DMS53 treated with DMSO at 0.1 percent for 48 hours (cell line): ENCODE measurements at regions not wholly inside any gene's neighbourhood (a gene's known extent, or its start where the extent isn't known, plus 50 kb on each side); places are given as distances from the start of the nearest gene placed in this dataset.
"Not testable (repeated sequence)": the region's sequence is repeated elsewhere in the genome, so short reads cannot be mapped to it uniquely, and the experiment has no call there.

Experiments
- DNase-seq: peaks from one replicate; lab custom pipeline; 2025; ENCODE audit not compliant: unreplicated experiment; lab: John Stamatoyannopoulos, UW

DNA sequence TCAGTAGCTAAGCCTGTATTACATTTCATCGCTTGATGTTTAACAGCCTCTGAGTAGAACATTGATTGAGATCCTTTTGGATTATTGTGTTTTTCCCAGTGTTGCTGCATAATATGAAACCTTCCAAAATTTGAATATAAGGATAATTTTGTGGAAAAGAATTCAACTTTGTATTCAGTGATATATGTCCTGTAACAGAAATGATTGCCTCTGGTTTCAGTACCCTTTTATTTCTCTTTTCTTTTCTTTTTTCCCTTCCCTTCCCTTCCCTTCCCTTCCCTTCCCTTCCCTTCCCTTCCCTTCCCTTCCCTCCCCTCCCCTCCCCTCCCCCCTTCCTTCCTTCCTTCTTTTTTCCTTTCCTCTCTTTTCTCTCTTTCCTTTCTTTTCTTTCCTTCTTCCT, 74.6 kb downstream of the UTRN start:
- DNase-seq: no peak

- no peak for DNase-seq
Measured at GRCh38 chr6:144360401-144360800, 75.3 kb downstream of the UTRN start.

GRCh38 chr6:144361016-144361415, 75.9 kb downstream of the UTRN start:
- DNase-seq: no peak

DNA sequence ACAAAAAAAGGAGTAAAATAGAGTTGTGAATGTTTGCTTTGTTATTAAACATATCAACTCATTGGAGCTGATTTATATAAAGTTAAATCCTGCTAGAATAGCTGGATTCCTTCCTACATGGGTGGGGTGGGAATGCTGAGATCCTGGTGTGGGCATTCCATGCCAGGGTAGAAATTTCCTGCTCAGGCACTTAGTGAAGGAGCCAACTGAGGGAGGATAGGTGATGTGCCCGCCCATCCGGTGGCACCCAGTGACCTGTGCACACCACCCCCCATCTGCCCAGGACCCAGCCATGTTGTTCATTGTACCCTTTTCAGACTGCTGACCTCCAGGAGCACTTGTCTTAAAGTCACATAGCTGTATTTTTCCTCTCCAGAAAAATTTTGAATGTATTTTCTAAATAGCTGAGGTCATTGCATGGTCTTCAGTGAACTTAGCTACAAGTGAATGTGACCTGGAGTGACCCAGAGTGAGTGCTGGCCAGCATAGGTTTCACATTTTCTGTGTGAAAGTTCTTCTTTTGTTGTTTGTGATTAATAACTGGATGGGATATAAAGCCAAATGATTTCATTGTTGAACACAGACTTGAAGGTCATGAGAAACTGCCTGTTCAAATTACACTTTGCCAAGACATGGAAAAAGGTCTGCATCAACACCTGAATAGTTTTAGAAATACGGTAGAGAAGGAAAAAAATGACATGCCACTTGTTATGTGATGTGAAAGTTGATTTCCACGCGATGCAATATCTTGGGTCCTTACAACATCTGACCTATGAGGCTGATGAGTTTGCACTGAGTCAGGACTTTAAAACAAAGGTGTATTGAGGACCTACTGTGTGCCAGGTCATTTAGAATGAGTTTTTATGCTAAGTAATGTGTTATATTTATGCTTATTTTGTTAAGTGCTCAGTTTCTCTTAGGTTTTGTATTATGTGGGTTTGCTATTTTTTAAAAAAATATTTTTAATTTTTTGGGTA, 77.2 kb downstream of the UTRN start:
- no peak for DNase-seq

DNA sequence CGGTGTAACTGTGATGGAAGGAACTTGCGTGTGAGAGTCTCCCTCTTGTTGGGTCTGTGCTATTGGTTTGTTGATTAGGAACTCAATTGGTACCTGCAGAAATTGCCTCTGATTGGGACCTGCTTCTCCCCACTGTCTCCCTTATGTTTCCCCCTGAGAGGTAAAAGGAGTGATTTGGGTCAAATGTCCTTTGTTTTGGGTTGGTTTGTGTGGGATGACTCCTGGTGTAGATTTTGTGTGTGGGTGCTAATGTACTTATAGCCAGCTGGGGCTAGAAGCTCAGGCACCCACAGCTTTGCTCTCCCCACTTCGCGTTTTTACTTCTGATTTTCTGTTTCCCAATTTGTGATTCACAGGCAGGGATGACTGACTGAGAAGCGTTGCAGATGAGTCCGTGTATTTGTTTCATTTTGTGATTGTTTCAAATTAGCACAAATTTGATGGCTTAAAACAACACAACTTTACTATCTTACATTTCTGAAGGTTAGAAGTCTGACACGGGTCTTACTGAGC, 79.1 kb downstream of the UTRN start:
- no peak for DNase-seq

- DNase-seq: no peak
Measured at GRCh38 chr6:144364782-144365181, 79.6 kb downstream of the UTRN start.

DNA sequence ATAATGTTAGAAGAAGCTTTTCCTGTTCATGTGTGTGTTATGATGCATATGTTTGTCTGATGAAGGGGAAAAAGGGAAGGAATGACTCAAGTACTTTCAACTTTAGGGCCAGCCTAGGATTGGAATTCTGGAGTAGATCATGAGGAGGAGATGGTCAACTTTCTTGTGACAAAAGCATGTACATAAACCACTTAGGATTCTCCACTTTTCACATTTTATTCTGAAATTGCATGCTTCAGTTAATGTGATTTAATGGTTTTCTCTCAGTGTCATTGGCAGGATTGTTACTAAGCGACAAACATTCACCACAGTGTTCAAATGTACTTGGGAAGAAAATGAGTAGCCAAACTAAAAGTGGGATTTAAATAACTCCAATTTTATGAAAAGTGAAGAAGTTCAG, 80.1 kb downstream of the UTRN start:
- no peak for DNase-seq

DNA sequence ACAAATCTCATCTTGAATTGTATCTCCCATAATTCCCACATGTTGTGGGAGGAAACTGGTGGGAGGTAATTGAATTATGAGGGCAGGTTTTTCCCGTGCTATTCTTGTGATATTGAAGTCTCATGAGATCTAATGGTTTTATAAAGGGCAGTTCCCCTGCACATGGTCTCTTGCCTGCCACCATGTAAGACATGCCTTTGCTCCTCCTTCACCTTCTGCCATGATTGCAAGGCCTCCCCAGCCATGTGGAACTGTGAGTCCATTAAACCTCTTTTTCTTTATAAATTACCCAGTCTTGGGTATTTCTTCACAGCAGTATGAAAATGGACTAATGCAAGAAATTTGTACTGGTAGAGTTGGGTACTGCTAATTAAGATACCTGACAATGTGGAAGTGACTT, 84.6 kb downstream of the UTRN start:
- not testable (repeated sequence) for DNase-seq

GRCh38 chr6:144372116-144372515, 87.0 kb downstream of the UTRN start:
- DNase-seq: no peak

GRCh38 chr6:144372611-144373594, 87.8 kb downstream of the UTRN start:
- no peak for DNase-seq

GRCh38 chr6:144374525-144374924, 89.4 kb downstream of the UTRN start:
- DNase-seq: not testable (repeated sequence)

GRCh38 chr6:144377586-144378210, 92.6 kb downstream of the UTRN start:
- no peak for DNase-seq

- DNase-seq: no peak
Measured at GRCh38 chr6:144378437-144378836, 93.3 kb downstream of the UTRN start.

GRCh38 chr6:144379356-144379755, 94.2 kb downstream of the UTRN start:
- DNase-seq: no peak

DNA sequence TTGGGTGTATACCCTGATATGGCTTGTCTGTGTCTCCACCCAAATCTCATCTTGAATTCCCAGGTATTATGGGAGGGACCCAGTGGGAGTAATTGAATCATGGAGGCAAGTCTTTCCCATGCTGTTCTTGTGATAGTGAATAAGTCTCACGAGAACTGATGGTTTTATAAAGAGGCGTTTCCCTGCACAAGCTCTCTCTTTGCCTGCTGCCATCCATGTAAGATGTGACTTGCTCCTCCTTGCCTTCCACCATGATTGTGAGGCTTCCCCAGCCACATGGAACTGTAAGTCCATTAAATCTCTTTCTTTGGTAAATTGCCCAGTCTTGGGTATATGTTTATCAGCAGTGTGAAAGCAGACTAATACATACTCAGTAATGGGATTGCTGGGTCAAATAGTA, 96.4 kb downstream of the UTRN start:
- DNase-seq: not testable (repeated sequence)

DNA sequence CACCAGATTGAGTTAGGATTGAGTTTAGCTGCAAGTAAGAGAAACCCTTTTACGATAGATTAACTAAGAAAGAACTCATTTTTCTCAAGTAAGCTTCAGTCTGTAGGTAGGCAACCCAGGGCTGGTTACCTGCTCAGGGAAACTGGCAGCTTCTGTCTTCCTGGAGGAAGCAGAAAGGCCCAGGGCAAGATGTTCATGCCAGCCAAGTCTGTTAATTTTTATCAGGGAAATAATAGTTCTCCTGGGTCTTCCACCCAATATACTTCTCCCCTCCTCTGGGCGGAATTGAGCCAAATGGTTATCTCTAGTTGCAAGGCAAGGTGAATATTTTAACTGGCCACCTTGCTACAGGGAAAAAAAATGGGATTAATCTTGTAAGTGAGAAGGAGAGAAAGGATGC, 98.2 kb downstream of the UTRN start:
- DNase-seq: no peak

GRCh38 chr6:144384427-144384826, 99.3 kb downstream of the UTRN start:
- no peak for DNase-seq

DNA sequence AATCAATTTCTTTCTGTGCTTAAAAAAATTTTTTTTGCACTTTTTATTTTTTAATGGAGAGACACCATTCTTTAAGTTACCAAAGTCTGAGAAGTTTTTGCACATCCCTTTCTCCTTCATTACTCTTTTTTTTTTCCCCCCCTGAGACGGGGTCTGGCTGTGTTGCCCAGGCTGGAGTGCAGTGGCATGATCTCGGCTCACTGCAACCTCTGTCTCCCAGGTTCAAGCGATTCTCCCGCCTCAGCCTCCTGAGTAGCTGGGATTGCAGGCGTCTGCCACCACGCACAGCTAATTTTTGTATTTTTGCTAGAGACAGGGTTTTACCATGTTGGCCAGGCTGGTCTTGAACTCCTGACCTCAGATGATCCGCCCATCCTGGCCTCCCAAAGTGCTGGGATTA, 104.3 kb downstream of the UTRN start:
- not testable (repeated sequence) for DNase-seq

- no peak for DNase-seq
Measured at GRCh38 chr6:144390202-144390601, 105.1 kb downstream of the UTRN start.

- no peak for DNase-seq
Measured at GRCh38 chr6:144390886-144391285, 105.8 kb downstream of the UTRN start.

GRCh38 chr6:144392536-144392935, 107.4 kb downstream of the UTRN start:
- DNase-seq: no peak
